ENCODE measurements at regions not wholly inside any gene's neighbourhood (a gene's known extent, or its start where the extent isn't known, plus 50 kb on each side); places are given as distances from the start of the nearest gene placed in this dataset.

GRCh38 chr5:152608458-152608857 is 203.4 kb upstream of the NMUR2 start:
- TF ChIP-seq CTCF (IDR thresholded peaks at IDR 0.05) (no peak), POLR2A (IDR thresholded peaks at IDR 0.05) (no peak), POLR2AphosphoS5 (IDR thresholded peaks at IDR 0.05) (no peak)
